Sciatic nerve (tissue), 2 donors: ENCODE measurements at regions not wholly inside any gene's neighbourhood (a gene's known extent, or its start where the extent isn't known, plus 50 kb on each side); places are given as distances from the start of the nearest gene placed in this dataset.
"Not testable (repeated sequence)": the region's sequence is repeated elsewhere in the genome, so short reads cannot be mapped to it uniquely, and the experiment has no call there.

ENCODE experiments used
- ATAC-seq: fragments of 200-7000 bp; cut with Tn5 transposase; one replicate; pipeline ENCODE4 v1.9.1; 2020; ENCODE audit warnings: mild to moderate bottlenecking, moderate library complexity
- DNase-seq: peaks from one replicate; pipeline ENCODE4 v3.0.0-alpha.2; 2020; ENCODE audit warnings: low spot score
- intact Hi-C: fragments of 100-400 bp; cut with DNase I; formaldehyde crosslinking; loops from one replicate; pipeline ENCODE4 v1.14.2; 2022
- donor health status: DM: no; HTN: no; CAD: no.
- donor health status: DM: no; HTN: no; CAD: no.

DNA sequence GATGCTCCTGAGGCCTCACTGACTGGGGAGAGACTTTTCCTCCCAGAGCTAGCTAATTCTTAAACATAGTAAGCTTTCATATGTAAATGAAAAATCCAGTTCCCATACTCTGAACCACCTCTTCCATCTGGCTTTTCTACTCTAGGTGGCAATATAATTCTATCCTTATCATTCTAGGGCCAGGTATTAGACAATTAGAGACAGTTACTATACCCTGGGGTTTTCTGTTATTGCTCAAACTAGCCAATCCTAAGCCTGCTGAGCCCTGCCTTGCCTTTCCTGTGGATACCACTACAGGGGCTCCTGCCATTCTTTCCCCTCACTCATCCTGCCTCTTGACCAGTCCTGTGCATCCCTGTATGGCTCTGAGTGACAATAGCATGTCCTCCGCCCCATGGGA, 552.0 kb downstream of the STIM2 start:
- DNase-seq (no peak), ATAC-seq (no peak)
- intact Hi-C loops, result no loop called here

DNA sequence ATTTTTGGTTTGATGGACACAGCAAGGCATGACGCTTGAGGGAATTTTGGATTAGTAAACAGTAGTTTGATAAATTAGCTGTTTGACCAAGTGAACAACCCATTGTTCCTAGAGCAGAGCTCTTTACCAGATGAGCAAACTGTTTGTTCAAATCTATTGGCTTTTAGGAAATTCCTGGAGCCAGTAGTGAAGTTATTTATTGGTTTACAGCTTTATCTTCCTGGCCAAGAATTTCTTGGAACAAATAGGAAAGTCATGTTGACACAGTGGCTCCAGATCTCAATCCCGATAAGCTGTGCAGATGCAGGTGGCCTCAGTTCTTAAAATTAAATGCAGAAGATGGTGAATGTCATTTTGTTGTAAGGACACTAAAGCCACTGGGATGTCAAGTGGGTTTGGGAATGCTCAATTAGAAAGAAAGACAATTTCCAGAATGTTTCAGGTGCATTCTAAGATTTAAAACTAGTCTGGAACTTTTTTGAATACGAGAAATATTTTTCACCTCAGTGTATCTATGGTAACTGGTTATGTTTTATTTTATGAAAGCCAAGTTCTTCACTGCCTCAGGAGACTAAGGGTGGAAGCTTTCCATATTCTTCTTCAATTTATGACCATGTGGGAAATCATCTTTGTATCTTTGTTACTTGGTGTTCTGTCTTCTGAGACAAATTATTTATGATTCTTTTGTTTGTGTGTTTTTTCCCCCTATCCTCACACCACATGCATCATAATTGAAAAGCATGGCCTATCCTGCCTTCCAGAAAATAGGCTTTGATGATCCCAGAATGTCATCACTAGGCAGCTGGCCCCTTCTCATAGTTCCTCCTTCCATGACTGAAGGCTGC, 554.5 kb downstream of the STIM2 start:
- intact Hi-C loops, result no loop called here
- ATAC-seq (no peak), DNase-seq (no peak)

DNA sequence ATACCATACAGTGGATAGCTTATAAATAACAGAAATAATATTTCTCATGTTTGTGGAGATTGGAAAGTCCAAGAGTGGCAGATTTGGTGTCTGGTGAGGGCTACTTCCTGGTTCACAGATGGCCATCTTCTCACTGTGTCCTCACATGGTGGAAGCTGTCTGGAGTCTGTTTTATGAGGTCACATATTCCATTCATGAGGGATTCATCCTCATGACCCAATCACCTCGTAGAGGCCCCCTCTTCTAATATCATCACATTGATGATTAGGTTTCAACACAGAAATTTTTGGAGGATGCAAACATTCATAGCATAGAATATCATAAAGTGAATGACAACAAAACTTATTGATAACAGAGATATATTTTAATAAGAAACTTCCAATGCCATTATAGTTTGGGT, 568.0 kb downstream of the STIM2 start:
- no peak for DNase-seq
- no peak for ATAC-seq
- intact Hi-C loops, result no loop called here

DNA sequence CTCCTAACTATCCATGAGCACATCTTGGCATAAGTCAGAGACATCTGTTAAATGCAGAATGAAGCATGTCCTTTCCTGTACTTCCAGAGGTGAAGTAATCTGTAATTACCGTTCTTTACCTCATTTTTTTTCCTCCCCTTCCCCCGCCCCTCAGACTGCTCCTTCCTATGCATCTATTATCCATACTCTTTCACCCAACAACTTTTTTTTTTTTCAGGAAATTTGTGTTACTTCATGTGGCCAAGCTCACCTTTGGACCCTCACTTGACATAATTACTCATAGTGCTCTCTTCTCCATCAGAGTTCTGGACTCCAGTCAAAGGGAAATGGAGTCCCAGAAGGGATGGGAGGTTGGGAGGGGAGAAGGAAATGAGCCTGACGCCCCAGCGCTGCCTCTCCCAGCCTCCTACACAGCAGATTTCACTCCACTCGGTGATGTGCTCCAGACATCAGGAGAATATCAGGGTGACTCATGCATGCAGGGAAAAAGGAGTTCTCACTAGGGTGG, 568.8 kb downstream of the STIM2 start:
- ATAC-seq (no peak), DNase-seq (no peak)
- intact Hi-C loops, result no loop called here

DNA sequence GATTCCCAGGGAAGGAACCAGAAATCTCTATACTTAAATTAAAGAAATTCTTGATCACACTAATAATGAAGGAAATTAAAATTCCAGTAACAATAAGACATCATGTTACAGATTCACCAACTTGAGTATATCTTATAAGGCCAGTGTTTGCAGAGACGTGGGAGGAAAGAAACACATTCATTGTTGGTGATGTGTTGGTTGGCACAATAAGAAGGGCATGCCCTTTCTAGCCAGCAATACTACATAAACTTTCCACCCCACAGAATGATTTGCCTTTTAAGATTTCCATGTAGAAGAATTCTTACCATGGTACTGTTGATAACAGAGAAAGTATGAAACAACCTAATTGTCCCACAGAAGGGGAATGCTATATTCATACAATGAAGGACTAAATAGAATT, 581.5 kb downstream of the STIM2 start:
- intact Hi-C loops, result no loop called here

DNA sequence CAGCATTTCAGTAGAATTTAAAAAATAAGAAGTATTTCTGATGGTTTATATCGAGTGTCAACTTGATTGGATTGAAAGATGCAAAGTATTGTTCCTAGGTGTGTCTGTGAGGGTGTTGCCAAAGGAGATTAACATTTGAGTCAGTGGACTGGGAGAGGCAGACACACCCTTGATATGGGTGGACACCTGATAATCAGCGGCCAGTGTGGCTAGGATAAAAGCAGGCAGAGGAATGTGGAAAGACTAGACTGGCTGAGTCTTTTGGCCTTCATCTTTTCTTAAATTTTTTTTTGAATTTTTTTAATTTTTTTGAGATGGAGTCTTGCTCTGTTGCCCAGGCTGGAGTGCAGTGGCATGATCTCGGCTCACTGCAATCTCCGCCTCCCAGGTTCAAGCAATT, 582.0 kb downstream of the STIM2 start:
- intact Hi-C loops, ATAC-seq: not testable (repeated sequence)

More for the DNA sequence above, 581.5 kb downstream of the STIM2 start:
- no peak for DNase-seq
- no peak for ATAC-seq

DNA sequence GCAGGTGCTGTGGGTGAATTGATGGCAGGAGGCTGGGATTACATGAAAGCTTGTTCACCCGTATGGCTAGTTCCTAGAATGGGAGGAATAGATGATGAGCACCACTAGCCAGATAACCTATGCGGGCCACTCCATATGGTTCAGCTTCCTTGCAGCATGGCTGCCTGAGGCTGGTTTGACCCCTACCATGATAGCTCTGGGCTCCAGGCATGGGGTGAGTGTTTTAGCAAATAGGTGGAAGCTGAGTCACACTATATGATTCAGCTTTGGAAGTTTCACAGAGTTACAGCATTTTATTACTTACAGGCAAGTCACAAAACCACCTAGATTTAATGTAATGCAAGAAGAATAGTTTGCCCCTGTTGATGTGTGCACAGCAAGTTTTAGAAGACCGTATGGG, 603.2 kb downstream of the STIM2 start:
- intact Hi-C loops, result no loop called here
- DNase-seq (no peak), ATAC-seq (no peak)

More for the DNA sequence above, 582.0 kb downstream of the STIM2 start:
- DNase-seq, result not testable (repeated sequence)

DNA sequence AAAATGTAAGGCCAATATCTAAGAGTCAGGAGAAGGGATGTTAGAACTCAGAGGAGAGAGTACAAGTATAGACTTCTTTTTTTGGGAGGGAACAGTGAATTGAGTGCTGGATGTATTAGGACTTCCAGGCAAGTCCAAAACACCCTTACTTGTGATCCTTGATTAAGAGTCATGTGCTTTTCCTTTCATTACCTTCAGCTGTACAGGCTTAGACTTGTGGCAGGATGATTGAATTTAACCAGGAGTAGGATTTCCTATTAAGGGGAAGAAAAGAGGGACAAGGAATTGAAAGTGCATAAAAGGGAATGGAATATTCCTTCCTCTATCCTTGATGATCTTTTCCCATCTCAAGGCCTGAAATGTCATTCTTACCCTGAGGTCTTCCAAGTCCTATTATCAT, 606.7 kb downstream of the STIM2 start:
- ATAC-seq (no peak), DNase-seq (no peak)
- intact Hi-C loops, result no loop called here

DNA sequence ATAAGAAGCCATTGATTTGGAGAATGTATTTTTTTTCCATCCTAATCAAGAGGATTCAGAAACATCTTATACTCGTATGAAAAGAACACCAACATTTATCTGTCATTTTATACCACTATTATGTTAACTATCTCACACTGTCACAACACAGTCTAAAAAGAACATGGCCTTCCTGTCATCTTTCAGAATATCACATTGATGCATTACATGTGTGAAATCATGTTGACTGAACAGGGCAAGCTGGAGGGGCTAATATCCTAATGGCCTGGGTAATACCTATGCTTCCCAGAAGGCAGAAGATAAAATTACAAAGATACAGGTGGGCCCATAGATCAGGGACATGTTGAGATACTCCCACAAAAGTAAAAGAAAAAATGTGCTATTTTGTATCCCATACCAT, 611.7 kb downstream of the STIM2 start:
- no peak for DNase-seq
- intact Hi-C loops, result no loop called here
- ATAC-seq, result no peak

DNA sequence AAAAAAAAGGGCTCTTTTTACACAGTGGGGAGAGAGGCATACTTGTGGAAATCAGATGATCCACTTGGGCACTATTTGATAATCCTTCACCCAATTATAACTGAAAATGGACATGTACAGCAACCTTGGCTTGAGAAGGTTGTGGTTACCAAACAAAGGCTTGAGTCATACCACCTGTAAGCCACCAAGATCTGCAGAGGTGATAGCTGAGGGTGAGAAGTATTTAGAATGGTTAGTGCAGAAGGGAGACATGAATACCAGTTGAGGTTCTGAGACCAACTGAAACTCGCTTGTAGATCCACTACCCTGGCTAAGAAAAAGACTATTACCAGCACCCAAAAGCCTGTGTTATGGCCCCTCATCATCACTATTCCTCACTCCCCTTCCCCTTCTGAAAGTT, 614.0 kb downstream of the STIM2 start:
- DNase-seq, result no peak
- intact Hi-C loops, result no loop called here
- no peak for ATAC-seq

DNA sequence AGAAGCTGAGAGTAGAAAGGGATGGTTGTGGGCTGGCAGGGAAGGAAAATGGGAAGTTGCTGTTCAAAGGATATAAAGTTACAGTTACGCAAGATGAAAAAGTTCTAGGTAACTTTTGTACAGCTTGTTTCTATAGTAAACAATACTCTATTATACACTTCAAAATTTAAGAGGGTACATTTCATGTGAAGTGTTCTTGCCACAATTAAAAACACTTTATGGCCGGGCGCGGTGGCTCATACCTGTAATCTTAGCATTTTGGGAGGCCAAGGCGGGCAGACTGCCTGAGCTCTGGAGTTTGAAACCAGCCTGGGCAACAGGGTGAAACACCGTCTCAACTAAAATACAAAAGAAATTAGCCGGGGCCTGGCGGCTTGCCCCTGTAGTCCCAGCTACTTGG, 623.6 kb downstream of the STIM2 start:
- intact Hi-C loops, result no loop called here
- no peak for DNase-seq
- ATAC-seq, result no peak

DNA sequence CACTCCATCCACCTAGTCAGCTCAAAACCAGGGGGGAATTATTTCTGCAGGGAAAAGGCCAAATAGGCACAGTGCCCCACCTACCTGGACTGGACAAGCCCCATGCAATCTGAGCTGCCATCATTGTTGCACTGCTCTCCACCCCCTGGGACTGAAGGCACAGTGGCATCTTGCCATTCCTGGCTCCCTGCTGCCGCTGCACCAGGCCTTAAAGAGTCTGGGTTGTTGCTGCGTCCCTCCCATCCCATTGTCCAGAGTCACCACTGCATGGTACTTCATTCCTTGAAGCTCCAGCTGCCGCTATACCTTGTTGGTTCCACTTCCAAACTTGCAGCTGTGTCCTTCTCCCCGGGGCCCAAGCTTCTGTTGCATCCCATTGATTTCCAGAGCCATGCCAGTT, 629.7 kb downstream of the STIM2 start:
- intact Hi-C loops, result no loop called here
- ATAC-seq, result no peak
- no peak for DNase-seq

DNA sequence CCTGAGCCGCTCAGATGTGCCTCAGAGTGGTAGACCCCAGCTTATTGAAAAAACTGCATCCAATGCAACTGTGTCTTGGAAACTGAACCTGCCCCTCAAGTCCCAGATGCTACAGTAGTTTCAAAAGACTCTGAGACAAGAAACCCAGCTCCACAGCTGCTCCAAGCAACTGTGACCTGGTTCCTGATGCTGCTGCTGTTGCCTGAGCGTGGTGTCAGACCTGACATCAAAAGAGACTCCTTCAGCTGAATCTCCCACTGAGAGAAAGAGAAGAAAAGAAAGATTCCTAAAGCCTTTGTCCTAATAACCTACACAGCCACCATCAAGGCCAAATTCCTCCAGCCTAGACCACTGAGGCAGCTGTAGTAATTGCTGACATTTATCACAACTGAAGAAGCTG, 630.1 kb downstream of the STIM2 start:
- DNase-seq, result no peak
- no peak for ATAC-seq
- intact Hi-C loops, result no loop called here

DNA sequence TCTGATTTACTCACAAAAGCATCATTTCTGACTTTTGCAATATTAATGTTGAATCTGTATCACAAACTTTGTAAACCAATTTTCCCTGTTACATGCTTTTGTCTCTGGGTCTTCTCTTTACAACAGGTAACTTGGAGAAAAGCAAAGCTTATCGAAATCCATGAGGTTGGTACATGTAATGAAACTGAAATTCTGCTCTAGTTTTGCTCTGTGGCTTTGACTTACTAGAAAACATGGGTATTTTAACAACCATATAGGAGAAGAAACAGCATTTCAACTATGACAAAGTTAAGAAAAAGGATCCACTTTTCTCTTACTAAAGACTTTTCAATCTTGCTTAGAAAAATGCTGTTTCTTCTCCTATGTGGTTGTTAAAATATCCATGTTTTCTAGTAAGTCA, 645.8 kb downstream of the STIM2 start:
- ATAC-seq (no peak), DNase-seq (no peak)
- intact Hi-C loops, result no loop called here

DNA sequence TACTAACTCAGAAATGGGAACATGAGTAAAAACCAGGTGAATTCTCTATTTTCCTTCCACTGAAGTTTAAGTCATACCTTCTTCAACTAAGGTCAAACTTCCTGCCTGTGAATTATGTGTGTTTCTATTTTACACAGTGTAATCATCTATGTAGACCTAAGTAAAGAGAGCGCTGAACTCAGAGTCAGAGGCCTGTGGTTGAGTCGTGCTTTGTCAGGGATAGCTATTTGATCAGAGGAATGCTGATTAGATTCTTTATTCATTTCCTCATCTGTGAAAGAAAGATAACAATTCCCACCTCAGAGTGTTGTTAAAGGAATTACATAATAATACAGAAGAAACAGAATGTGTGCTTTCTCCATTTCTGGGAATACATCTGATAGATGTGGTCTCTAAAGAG, 654.1 kb downstream of the STIM2 start:
- intact Hi-C loops, result no loop called here
- DNase-seq (no peak), ATAC-seq (no peak)

DNA sequence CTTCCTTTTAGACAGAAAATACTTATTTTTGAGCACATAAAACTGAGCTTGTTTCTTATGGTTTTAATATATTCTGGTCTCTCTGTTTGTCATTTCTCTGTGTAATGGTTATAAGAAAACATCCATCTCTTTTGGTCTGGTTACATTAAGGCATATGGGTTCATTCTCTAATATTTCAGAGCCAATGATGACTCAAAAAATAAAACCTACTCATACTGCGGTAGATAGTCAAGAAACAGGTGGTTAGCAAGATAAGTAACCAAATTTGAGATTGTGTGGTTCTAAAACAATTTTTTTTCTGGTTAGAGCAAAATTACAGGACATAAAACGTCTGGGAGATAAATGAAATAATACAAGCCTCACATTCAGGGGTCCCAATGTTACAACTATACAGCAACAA, 654.5 kb downstream of the STIM2 start:
- intact Hi-C loops, result no loop called here
- no peak for ATAC-seq
- DNase-seq, result no peak

DNA sequence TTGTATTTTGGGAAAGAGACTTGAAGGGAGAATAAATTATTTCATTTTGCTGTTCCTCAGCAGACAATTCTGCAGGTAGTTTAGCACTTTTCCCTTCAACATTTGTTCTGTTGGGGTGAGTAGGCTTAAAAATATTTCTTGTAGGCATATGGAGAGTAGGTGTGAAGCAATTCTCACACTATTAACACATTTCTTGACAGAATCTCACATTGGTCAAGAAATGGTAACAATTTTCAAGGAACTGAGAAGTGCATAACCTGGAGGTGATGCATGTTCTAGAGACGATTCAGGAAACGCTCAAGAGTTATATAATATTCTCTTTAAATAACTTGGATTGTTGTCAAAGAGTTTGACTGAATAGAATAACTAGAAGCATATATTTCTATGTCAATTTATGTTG, 658.2 kb downstream of the STIM2 start:
- ATAC-seq, result no peak
- no peak for DNase-seq
- intact Hi-C loops, result no loop called here

DNA sequence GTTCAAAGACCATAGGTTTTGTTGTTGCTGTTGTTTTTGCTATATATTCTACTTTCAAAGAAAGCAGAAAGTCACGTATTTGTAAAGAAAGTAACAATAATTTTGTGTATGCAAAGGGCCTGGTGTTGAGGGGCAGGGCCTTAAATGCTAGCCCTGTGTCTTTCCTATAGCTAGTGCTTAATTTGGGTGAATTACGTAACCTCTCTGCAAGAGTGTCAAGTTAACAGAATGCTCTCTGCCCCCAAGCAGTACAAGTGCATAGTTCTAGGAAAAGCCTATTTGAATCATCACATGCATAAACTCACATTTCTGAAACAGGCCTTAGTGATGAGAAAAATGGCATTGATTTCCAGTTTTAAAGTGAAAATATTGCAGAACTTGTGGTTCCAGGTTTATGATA, 663.6 kb downstream of the STIM2 start:
- DNase-seq, result no peak
- no peak for ATAC-seq
- intact Hi-C loops, result no loop called here

DNA sequence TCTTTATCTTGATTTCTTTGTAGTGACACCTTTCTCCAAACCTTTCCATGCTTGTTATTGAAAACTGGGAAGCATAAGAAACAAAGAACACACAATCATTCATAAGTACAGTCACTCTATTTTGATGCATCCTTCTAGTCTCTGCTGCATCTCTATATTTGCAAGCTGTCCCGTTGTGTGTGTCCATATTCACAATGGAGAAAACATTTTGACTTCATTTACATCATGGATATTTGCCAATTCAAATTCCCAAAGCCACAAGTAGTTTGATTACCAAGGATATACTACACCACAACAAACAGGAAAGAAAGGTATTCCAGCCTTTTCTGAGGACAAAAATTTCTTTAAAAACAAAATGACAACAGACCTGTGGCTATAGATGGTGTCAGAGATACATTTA, 673.8 kb downstream of the STIM2 start:
- ATAC-seq, result no peak
- intact Hi-C loops, result no loop called here
- DNase-seq, result no peak

DNA sequence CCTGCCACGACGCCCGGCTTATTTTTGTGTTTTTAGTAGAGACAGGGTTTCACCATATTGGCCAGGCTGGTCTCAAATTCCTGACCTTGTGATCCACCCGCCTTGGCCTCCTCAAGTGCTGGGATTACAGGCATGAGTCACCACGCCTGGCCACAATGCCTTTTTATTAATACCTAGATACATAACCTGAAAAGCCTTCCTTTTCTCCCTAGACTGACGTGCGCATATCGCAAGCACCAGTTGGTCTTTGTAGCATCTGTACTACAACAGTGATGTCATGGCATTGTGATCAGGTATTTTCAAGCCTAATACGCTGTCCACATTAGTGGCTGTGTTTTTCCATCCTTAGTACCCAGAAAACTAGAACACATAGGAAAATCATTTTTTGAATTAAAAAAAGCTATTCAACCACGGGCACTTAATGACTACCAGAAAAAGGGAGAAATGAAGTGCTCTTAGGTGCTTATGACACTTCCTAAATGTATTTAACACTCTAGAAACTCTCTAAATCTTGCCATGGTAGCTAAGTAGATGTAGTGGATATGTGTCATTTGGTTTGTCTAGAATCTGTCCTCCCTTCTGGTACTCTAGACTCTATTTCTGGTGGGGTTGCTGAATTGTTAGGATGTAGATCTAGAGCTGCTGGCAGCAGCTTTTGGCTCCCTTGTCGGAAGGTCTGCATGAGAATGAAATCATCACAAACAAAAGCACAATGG, 707.8 kb downstream of the STIM2 start:
- ATAC-seq (no peak), DNase-seq (no peak)
- intact Hi-C loops, result no loop called here

DNA sequence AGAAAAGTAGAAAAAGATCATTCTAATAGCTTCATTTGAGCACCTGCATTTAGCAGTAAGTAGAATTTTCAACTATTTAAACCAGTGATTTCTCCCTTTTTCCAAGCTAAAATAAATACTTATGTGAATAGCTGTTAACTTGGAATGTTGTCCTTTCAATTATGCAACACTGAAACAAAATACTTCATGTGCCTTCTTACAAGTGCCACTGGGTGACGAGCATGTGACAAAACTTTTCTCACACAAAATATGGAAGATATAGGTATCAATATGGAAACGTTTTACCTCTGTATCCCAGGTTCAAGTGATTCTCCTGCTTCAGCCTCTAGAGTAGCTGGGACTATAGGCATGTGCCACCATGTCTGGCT, 708.3 kb downstream of the STIM2 start:
- no peak for ATAC-seq
- intact Hi-C loops, result no loop called here
- DNase-seq, result no peak
